A673 (cell line): ENCODE measurements at regions not wholly inside any gene's neighbourhood (a gene's known extent, or its start where the extent isn't known, plus 50 kb on each side); places are given as distances from the start of the nearest gene placed in this dataset.
A peak's percentile ranks its signal among the peaks of the same experiment; 100 is the strongest.

Experiments
- BruUV-seq: library from RNA; stranded (reverse); fragments of 400-500 nt; replicated peaks from 2 replicates; lab custom pipeline; 2021; lab: Mats Ljungman, UMichigan
- CTCF ChIA-PET: fragments of 300-600 bp; sonication (Branson Sonifier 250); formaldehyde crosslinking; loops from one replicate; lab custom pipeline; 2022; ENCODE audit warnings: antibody characterized with exemption; lab: Charles Lee
- POLR2A ChIA-PET: fragments of 300-600 bp; sonication (Branson Sonifier 250); formaldehyde crosslinking; loops from one replicate; lab custom pipeline; 2022; ENCODE audit warnings: antibody characterized with exemption; ENCODE audit not compliant: low non-redundant PET; lab: Charles Lee
- DNase-seq: peaks from one replicate; pipeline ENCODE4 v3.0.0-alpha.2; 2015; ENCODE audit warnings: low spot score
- H3K27ac ChIP-seq: fragments of 200-600 bp; sonication (generic); 2 replicates; pipeline ENCODE4 v1.5.1; 2016; ENCODE audit warnings: mixed run types, low read depth, mild to moderate bottlenecking, mixed read lengths, antibody characterized with exemption, low read length; ENCODE audit not compliant: poor library complexity, severe bottlenecking
- H3K27me3 ChIP-seq: fragments of 200-600 bp; sonication (generic); replicated peaks from 2 replicates; pipeline ENCODE4 v1.6.1; 2017; ENCODE audit warnings: mixed run types, low read depth, mild to moderate bottlenecking, mixed read lengths, antibody characterized with exemption, low read length; ENCODE audit not compliant: insufficient read depth, poor library complexity
- H3K36me3 ChIP-seq: fragments of 200-600 bp; sonication (generic); 2 replicates; pipeline ENCODE4 v1.6.1; 2016; ENCODE audit warnings: mixed run types, mild to moderate bottlenecking, mixed read lengths, antibody characterized with exemption, low read length; ENCODE audit not compliant: insufficient read depth, poor library complexity, severe bottlenecking
- H3K4me1 ChIP-seq: fragments of 200-600 bp; sonication (generic); 2 replicates; pipeline ENCODE4 v1.6.1; 2017; ENCODE audit warnings: mixed run types, mild to moderate bottlenecking, mixed read lengths, antibody characterized with exemption, low read length; ENCODE audit not compliant: insufficient read depth, poor library complexity, severe bottlenecking
- H3K4me3 ChIP-seq: fragments of 200-600 bp; sonication (generic); 2 replicates; pipeline ENCODE4 v1.5.1; 2016; ENCODE audit warnings: low read depth, mixed run types, mild to moderate bottlenecking, mixed read lengths, low read length; ENCODE audit not compliant: poor library complexity, severe bottlenecking
- H3K9me3 ChIP-seq: fragments of 200-600 bp; sonication (generic); 2 replicates; pipeline ENCODE4 v1.6.1; 2016; ENCODE audit warnings: mixed run types, low read depth, mild to moderate bottlenecking, mixed read lengths, antibody characterized with exemption, low read length; ENCODE audit not compliant: poor library complexity, severe bottlenecking
- EZH2 ChIP-seq: fragments of 200-600 bp; sonication (generic); IDR thresholded peaks from 2 replicates; pipeline ENCODE4 v1.6.1; 2017; ENCODE audit warnings: borderline replicate concordance, low read depth, mild to moderate bottlenecking, mixed read lengths, antibody characterized with exemption, low read length; ENCODE audit not compliant: poor library complexity, severe bottlenecking
- intact Hi-C: fragments of 100-400 bp; cut with micrococcal nuclease; formaldehyde crosslinking; loops from one replicate; pipeline ENCODE4 v1.10.0; 2022; ENCODE audit not compliant: unreplicated experiment
- TF ChIP-seq, protein P1 (sequence below): fragments of 300-800, 200-600 bp; sonication (generic); conservative IDR thresholded peaks from 2 replicates; pipeline ENCODE4 v1.5.1; 2017; ENCODE audit warnings: low read depth, mild to moderate bottlenecking, antibody characterized with exemption, low read length, moderate library complexity, mixed read lengths

GRCh38 chr13:104530741-104531140, 1464.5 kb upstream of the SLC10A2 start:
- intact Hi-C loops, result no loop called here
- no peak overlapping the region for H3K27ac ChIP-seq
- ChIA-PET POLR2A (no interaction called here), CTCF (no interaction called here)
- no TSS peak for BruUV-seq
- no peak overlapping the region for H3K4me3 ChIP-seq
- no peaks in the 10 kb centered on the region for H3K9me3 ChIP-seq
- no peaks in the 10 kb centered on the region for H3K4me1 ChIP-seq
- TF ChIP-seq, protein P1, sequence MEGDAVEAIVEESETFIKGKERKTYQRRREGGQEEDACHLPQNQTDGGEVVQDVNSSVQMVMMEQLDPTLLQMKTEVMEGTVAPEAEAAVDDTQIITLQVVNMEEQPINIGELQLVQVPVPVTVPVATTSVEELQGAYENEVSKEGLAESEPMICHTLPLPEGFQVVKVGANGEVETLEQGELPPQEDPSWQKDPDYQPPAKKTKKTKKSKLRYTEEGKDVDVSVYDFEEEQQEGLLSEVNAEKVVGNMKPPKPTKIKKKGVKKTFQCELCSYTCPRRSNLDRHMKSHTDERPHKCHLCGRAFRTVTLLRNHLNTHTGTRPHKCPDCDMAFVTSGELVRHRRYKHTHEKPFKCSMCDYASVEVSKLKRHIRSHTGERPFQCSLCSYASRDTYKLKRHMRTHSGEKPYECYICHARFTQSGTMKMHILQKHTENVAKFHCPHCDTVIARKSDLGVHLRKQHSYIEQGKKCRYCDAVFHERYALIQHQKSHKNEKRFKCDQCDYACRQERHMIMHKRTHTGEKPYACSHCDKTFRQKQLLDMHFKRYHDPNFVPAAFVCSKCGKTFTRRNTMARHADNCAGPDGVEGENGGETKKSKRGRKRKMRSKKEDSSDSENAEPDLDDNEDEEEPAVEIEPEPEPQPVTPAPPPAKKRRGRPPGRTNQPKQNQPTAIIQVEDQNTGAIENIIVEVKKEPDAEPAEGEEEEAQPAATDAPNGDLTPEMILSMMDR, result no peak
- TF ChIP-seq EZH2, result no peak
- peaks cover 4% of the 10 kb centered on the region for H3K27me3 ChIP-seq
- no peaks in the 10 kb centered on the region for H3K36me3 ChIP-seq
- DNase-seq, result peak; percentile 37

GRCh38 chr13:104526561-104526960, 1460.3 kb upstream of the SLC10A2 start:
- Histone ChIP-seq H3K27me3 (peaks cover 4% of the 10 kb centered on the region), H3K4me1 (no peaks in the 10 kb centered on the region), H3K27ac (no peak overlapping the region), H3K36me3 (no peaks in the 10 kb centered on the region), H3K4me3 (no peak overlapping the region), H3K9me3 (no peaks in the 10 kb centered on the region)
- no peak for TF ChIP-seq EZH2
- TF ChIP-seq, protein P1, result no peak
- intact Hi-C loops, result no loop called here
- DNase-seq, result no peak
- BruUV-seq, result no TSS peak
- POLR2A ChIA-PET, result no interaction called here
- CTCF ChIA-PET, result no interaction called here

DNA sequence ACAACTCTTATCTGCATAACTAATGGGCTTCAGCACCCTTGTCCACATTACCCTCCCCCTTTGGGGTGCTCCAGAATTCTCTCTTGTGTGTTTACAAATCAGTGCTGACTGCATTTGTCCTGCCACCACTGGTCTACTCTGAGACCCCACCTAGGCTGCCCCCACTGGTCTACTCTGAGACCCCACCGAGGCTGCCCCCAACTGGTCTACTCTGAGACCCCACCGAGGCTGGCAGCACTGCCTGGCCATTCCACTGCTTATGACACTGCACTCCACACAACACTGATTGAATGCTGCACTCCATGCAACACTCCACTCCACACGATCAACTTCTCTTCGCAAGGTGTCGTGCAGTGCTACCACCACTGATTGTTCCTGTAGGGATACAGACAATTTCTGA, 1459.2 kb upstream of the SLC10A2 start:
- BruUV-seq, result no TSS peak
- Histone ChIP-seq H3K4me3 (no peak overlapping the region), H3K36me3 (no peaks in the 10 kb centered on the region), H3K9me3 (no peaks in the 10 kb centered on the region), H3K4me1 (no peaks in the 10 kb centered on the region), H3K27me3 (peaks cover 4% of the 10 kb centered on the region), H3K27ac (no peak overlapping the region)
- POLR2A ChIA-PET, result no interaction called here
- intact Hi-C loops, result no loop called here
- DNase-seq, result no peak
- TF ChIP-seq EZH2, result no peak
- TF ChIP-seq, protein P1, result no peak
- CTCF ChIA-PET, result no interaction called here
